ENCODE measurements at regions not wholly inside any gene's neighbourhood (a gene's known extent, or its start where the extent isn't known, plus 50 kb on each side); places are given as distances from the start of the nearest gene placed in this dataset.

DNA sequence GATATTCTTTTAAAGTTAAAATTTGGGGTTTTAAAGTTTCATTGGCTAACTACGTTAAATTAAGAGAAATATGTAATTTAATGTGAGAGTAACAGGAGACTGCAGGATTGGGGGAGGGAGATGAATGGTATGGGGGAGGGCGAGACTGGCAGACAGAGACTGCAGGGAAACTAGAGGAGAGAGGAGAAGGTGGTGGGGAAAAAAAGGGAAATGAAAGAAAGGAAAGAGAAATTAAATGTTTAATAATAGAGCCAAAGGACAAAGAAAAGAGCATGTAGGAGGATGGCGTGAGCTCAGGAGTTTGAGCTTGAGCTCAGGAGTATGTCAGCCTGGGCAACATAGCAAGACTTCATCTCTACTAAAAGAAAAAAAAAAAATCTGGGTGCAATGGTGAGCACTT is 115.9 kb downstream of the RFC3 start:
- no peaks in the 10 kb centered on the region for H3K27me3 Mint-ChIP-seq
- DNase-seq (ENCODE audit: low spot score) (no peak), ATAC-seq (no peak)
- no peak overlapping the region for H3K4me3 Mint-ChIP-seq
- H3K9me3 Mint-ChIP-seq, result no peaks in the 10 kb centered on the region
- no peak overlapping the region for H3K27ac Mint-ChIP-seq
- no peaks in the 10 kb centered on the region for H3K36me3 Mint-ChIP-seq
- no peaks in the 10 kb centered on the region for H3K4me1 Mint-ChIP-seq (ENCODE audit: low read depth in 2 of 2)

DNA sequence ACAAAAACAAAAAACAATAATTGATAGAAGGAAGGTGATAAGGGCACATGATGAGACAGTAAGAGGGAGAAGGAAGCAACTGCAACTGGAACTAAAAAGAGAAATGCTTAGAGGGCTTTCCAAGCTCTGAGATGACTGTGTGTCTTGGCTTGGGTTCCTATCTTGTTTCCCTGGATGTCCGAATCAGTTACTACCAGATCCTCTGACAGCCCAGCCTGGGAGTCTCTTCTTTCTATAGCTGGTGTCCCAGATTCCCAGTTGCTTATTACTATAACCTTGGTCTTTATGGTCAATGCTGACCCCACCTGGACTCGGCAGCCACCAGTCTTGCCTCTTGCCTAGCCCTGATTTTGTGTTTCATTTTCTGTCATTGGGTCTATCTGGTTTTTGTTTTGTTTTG is 116.4 kb downstream of the RFC3 start:
- no peak for DNase-seq (ENCODE audit: low spot score)
- H3K27ac Mint-ChIP-seq, result no peak overlapping the region
- no peak overlapping the region for H3K4me3 Mint-ChIP-seq
- H3K4me1 Mint-ChIP-seq (ENCODE audit: low read depth in 2 of 2), result no peaks in the 10 kb centered on the region
- H3K27me3 Mint-ChIP-seq, result no peaks in the 10 kb centered on the region
- H3K9me3 Mint-ChIP-seq, result no peaks in the 10 kb centered on the region
- no peak for ATAC-seq
- no peaks in the 10 kb centered on the region for H3K36me3 Mint-ChIP-seq

DNA sequence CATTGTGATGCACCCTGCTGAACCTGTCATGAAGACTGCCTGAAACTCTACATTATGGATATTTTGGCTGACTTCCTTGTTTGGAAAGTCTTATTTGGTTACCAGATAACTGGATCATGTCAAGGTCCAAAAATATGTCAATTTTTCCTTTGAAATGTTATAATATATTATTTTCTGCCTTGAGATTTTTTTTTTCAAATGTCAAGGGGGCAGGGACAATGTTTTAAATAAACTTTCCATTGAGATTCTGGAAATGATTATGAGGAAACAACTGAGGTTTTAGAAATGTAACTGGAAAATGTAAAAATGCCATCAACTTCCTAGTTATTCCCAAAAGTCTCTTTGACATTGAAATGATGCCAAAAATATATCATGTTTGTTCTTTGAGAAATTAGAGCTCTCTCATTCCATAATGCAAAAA is 117.0 kb downstream of the RFC3 start:
- Mint-ChIP-seq H3K4me1 (ENCODE audit: low read depth in 2 of 2) (no peaks in the 10 kb centered on the region), H3K27me3 (no peaks in the 10 kb centered on the region), H3K9me3 (no peaks in the 10 kb centered on the region), H3K27ac (no peak overlapping the region), H3K4me3 (no peak overlapping the region), H3K36me3 (no peaks in the 10 kb centered on the region)
- DNase-seq (ENCODE audit: low spot score), result no peak
- no peak for ATAC-seq

DNA sequence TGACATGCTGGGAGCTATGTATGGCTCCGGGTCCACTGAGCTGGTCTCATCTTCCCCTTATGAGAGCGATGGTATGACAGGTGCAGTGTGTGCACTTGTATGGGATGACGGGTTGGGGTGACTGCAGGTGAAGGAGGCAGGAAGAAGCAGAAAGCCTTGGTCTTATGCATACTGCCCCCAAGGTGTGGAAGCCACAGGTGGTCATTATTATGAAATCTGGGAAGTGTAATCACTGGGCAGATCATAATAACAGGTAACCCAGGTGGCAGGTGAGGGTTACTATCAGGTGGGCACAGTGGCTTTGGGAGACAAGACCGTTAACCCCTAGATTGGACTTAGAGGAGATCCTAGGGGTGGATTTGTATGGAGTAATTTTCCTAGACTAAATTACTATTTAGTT is 118.0 kb downstream of the RFC3 start:
- DNase-seq (ENCODE audit: low spot score) (no peak), ATAC-seq (no peak)
- Mint-ChIP-seq H3K27ac (no peak overlapping the region), H3K4me3 (no peak overlapping the region), H3K36me3 (no peaks in the 10 kb centered on the region), H3K27me3 (no peaks in the 10 kb centered on the region), H3K9me3 (no peaks in the 10 kb centered on the region), H3K4me1 (ENCODE audit: low read depth in 2 of 2) (no peaks in the 10 kb centered on the region)

DNA sequence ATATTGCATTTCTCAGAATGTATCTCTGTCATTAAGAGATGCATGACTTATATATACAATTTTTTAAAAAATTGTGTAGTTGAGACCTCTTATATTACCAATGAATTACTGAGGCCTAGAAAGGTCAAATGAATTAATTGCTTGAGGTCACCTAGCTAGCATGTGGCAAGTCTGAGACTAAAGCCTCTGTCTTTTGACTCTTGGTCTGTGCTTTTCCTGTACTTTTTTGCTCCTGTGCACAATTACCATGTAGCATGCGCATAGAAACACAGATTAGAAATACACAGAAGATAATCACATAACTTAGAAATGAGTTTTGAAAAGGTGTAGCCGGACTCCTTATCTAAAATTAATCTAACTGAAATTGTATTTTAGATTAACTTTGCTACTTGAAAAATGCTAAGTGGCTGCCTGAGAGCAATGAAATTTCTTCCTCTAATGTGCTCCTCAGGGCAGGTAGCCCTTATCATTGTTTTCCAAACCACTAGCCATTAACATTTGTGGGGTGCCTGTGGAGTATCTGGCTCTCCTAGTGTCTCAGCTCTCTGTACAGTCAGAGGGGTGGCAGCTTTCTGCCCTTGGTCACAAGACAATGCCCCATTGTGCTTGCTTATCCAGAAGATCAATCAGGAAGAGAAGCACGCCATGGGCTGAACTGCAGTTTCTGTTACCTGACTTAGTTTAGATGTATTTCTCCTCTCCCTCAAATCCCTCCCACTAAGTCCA is 119.6 kb downstream of the RFC3 start:
- no peak overlapping the region for H3K27ac Mint-ChIP-seq
- ATAC-seq (no peak), DNase-seq (ENCODE audit: low spot score) (no peak)
- H3K4me1 Mint-ChIP-seq (ENCODE audit: low read depth in 2 of 2), result no peaks in the 10 kb centered on the region
- H3K27me3 Mint-ChIP-seq, result no peaks in the 10 kb centered on the region
- H3K9me3 Mint-ChIP-seq, result no peaks in the 10 kb centered on the region
- H3K36me3 Mint-ChIP-seq, result no peaks in the 10 kb centered on the region
- no peak overlapping the region for H3K4me3 Mint-ChIP-seq

DNA sequence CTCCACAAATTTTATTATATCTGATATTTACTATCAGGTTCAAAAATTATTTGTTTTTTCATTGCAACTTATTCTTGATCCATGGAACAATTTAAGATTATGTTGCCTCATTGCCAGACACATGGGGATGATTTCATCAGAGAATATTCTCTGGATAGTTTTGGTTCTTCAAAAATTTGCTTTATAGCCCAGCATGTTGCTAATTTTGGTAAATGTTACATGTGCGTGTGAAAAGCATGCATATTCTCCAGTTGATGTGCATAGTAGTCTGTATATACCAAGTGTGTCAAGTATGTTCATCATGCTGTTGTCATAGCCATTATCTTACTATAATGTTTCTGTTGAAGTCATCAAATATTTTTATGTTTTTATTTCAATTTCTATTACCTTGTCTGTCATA is 122.3 kb downstream of the RFC3 start:
- no peaks in the 10 kb centered on the region for H3K27me3 Mint-ChIP-seq
- no peaks in the 10 kb centered on the region for H3K36me3 Mint-ChIP-seq
- no peak overlapping the region for H3K4me3 Mint-ChIP-seq
- no peak for DNase-seq (ENCODE audit: low spot score)
- H3K4me1 Mint-ChIP-seq (ENCODE audit: low read depth in 2 of 2), result no peaks in the 10 kb centered on the region
- no peaks in the 10 kb centered on the region for H3K9me3 Mint-ChIP-seq
- H3K27ac Mint-ChIP-seq, result no peak overlapping the region
- ATAC-seq, result no peak

DNA sequence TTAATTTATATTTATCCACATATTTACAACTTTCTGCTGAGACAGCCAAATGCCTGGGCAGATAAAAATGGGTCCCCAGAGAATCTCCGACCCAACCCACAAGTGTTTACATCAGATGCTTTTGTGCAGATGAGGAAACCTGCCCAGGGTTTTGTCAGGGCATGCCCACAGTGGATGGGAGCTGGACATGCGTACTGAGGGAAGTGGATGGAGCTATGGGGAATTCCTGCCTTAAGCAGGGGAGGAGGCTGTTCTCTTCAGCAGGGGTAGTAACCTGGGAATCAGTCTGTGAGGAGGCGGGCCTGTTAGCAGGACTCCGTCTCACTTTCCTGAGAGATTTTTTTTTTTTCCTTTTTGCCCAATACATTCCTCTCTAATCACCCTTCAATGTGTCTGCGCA is 122.9 kb downstream of the RFC3 start:
- Mint-ChIP-seq H3K27ac (no peak overlapping the region), H3K4me1 (ENCODE audit: low read depth in 2 of 2) (no peaks in the 10 kb centered on the region), H3K27me3 (no peaks in the 10 kb centered on the region), H3K9me3 (peaks cover 3% of the 10 kb centered on the region), H3K4me3 (no peak overlapping the region), H3K36me3 (no peaks in the 10 kb centered on the region)
- DNase-seq (ENCODE audit: low spot score) (no peak), ATAC-seq (no peak)

DNA sequence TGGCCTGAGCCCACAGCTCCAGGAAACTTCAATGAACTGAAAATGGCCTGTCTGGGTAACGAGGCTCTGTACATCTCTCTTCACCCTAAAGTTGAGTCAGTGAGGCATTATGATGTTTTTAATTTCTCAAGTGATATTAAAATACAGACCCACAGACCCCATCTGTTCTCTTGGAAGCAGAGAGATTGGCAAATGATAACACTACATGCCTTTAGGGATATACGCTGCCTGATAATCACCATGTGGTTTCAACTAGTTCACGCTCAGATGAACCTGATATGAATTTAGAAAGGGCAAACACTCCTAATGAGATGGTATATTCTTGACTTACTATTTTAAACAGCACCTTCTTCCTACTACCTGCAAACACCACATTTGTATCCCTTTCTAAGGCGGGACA is 127.5 kb downstream of the RFC3 start:
- ATAC-seq, result no peak
- no peak overlapping the region for H3K27ac Mint-ChIP-seq
- H3K4me1 Mint-ChIP-seq (ENCODE audit: low read depth in 2 of 2), result no peaks in the 10 kb centered on the region
- peaks cover 16% of the 10 kb centered on the region for H3K9me3 Mint-ChIP-seq
- H3K4me3 Mint-ChIP-seq, result no peak overlapping the region
- H3K36me3 Mint-ChIP-seq, result no peaks in the 10 kb centered on the region
- no peaks in the 10 kb centered on the region for H3K27me3 Mint-ChIP-seq
- no peak for DNase-seq (ENCODE audit: low spot score)

DNA sequence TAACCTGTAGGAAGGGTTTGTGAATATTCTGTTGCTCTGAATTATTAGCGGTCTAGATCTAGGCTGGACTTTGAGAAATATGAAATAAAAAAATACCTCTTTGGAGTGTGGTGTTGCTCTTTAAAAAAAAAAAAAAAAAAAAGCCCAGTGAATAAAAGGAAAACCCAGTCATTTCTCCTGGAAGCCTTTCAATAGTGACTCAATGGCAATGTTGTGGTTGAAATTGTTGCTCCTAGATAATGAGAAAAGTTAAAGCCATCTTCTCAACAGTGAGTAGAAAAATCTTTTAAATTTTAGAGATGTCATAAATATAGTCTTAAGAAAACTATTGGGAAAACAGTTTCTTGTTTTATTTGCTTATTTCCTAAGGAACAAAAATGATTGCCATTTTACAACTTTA is 135.3 kb downstream of the RFC3 start:
- no peak for ATAC-seq
- Mint-ChIP-seq H3K4me3 (no peak overlapping the region), H3K27me3 (no peaks in the 10 kb centered on the region), H3K4me1 (ENCODE audit: low read depth in 2 of 2) (no peaks in the 10 kb centered on the region), H3K9me3 (peaks cover 6% of the 10 kb centered on the region), H3K27ac (no peak overlapping the region), H3K36me3 (no peaks in the 10 kb centered on the region)
- DNase-seq (ENCODE audit: low spot score), result no peak

DNA sequence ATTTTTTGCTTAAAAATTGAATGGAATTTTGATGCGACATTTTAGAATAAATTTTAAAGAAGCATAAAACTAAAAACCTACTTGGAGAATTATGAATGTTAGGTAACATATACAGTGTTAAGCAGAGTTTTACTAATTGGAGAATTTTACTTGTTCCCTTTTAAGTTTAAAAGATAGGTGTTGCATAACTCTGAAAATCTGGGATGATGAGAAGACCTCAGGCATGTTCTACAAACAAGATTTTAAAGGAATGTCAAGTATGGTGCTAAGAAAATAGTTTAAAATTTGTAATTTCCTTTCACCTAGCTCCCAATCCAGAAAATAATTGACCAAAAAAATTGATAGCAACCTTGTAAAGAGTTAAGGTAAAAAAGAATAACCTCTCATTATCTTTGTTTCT is 135.8 kb downstream of the RFC3 start:
- no peaks in the 10 kb centered on the region for H3K36me3 Mint-ChIP-seq
- ATAC-seq (no peak), DNase-seq (ENCODE audit: low spot score) (no peak)
- H3K4me1 Mint-ChIP-seq (ENCODE audit: low read depth in 2 of 2), result no peaks in the 10 kb centered on the region
- peaks cover 5% of the 10 kb centered on the region for H3K9me3 Mint-ChIP-seq
- no peak overlapping the region for H3K27ac Mint-ChIP-seq
- H3K27me3 Mint-ChIP-seq, result no peaks in the 10 kb centered on the region
- H3K4me3 Mint-ChIP-seq, result no peak overlapping the region

DNA sequence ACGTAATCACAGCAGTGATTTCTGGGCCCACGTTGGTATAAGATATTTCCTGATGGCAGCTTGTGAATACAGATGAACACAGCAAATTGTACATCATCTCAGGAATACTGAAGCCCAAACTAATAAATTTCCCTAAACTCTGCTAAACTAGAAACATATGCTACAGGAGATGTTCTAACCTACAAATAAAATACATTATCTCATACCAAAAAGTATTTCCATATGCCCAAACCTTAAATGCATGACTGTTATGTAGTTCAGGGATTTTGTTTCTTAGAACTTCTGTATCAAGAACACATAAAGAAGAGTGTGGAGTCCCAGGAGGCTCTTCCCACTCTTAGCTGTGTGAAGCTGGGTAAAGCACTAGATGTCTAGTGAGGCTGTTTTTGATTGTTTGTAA is 138.4 kb downstream of the RFC3 start:
- Mint-ChIP-seq H3K36me3 (no peaks in the 10 kb centered on the region), H3K4me3 (no peak overlapping the region), H3K9me3 (peaks cover 15% of the 10 kb centered on the region), H3K27ac (no peak overlapping the region), H3K27me3 (no peaks in the 10 kb centered on the region), H3K4me1 (ENCODE audit: low read depth in 2 of 2) (no peaks in the 10 kb centered on the region)
- ATAC-seq (no peak), DNase-seq (ENCODE audit: low spot score) (no peak)

DNA sequence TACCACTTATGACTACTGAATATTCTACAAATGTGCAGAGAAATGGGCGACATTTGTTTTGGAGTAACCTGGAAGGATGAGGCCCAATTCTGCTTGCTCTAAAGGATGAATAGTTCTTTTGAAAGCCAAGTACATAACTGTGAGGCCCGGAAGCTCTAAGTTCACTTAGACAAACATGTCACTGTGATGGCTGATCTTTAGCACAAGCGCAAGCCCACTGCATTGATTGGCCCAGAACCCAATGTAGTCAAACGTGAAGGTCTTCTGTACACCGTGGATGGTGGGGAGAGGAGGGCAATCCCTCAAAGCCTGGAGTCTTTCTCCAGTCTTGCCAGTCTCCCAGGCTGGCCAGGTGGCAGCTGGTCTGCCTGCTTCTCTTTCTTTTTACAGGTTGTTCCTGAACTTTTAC is 139.6 kb downstream of the RFC3 start:
- Mint-ChIP-seq H3K9me3 (peaks cover 16% of the 10 kb centered on the region), H3K4me1 (ENCODE audit: low read depth in 2 of 2) (no peaks in the 10 kb centered on the region), H3K4me3 (no peak overlapping the region), H3K27ac (no peak overlapping the region), H3K36me3 (no peaks in the 10 kb centered on the region), H3K27me3 (no peaks in the 10 kb centered on the region)
- DNase-seq (ENCODE audit: low spot score) (no peak), ATAC-seq (no peak)

DNA sequence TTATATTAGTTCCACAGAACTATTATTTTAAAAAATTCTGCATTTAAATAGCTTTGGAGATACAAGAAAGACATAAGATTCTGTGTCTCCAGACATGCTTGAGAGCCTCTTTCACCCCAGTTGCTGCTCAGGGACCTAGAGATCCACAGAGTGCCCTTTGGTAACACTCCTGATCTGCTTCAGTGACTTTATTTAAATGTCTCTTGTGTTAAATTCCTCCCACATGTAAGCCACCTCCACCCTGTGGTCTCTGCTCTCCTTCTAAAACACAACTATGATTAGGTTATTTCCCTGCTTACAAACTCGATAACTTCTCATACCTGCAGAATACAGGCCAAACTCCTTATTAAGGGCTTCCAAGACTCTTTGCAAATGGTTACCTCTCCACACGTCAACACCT is 141.0 kb downstream of the RFC3 start:
- no peak for DNase-seq (ENCODE audit: low spot score)

DNA sequence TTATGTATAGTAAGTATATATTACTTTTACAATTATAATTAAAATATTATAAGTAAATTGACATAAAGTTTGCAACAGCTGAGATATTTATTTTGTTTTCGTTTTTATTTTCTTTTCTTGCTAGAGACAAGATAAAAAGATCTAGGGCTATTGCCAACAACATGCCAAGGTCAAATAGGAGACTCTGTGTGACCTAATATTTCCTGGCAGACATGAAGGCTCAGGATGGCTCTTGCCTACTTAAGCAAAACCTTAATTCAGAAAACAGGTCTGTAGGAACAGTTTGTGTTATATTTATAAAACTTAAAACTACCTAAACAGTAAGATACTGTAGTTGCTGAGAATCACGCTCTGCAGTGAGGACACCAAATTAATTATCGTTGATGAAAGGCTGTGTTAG is 145.2 kb downstream of the RFC3 start:
- Mint-ChIP-seq H3K36me3 (no peaks in the 10 kb centered on the region), H3K27me3 (no peaks in the 10 kb centered on the region), H3K9me3 (peaks cover 24% of the 10 kb centered on the region), H3K27ac (no peak overlapping the region), H3K4me3 (no peak overlapping the region), H3K4me1 (ENCODE audit: low read depth in 2 of 2) (no peaks in the 10 kb centered on the region)
- ATAC-seq (no peak), DNase-seq (ENCODE audit: low spot score) (no peak)

More for the DNA sequence above, 141.0 kb downstream of the RFC3 start:
- Mint-ChIP-seq H3K4me3 (no peak overlapping the region), H3K27me3 (no peaks in the 10 kb centered on the region), H3K27ac (no peak overlapping the region), H3K4me1 (ENCODE audit: low read depth in 2 of 2) (no peaks in the 10 kb centered on the region), H3K9me3 (peaks cover 19% of the 10 kb centered on the region), H3K36me3 (no peaks in the 10 kb centered on the region)
- no peak for ATAC-seq

DNA sequence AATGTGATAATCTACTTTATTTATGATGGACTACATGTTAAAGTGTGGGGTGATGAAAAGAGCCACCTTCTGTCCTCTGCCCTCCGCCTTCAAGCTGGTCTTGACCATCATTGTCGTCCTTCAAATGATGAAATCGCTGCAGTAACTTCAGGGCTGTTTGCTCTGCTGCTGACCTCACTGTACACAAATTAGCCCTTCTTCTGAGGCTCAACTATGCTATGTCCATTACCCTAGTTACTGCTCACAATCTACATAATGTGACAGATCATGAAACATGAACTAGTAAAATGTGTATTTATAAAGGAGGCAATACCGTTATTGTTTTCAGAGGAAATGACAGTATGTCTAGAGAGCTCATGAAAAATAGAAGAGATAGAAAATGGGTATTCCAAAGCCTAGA is 145.9 kb downstream of the RFC3 start:
- Mint-ChIP-seq H3K27me3 (no peaks in the 10 kb centered on the region), H3K4me1 (ENCODE audit: low read depth in 2 of 2) (no peaks in the 10 kb centered on the region), H3K9me3 (peaks cover 24% of the 10 kb centered on the region), H3K36me3 (no peaks in the 10 kb centered on the region), H3K27ac (no peak overlapping the region), H3K4me3 (no peak overlapping the region)
- ATAC-seq (no peak), DNase-seq (ENCODE audit: low spot score) (no peak)
